Mesendoderm (in vitro differentiated cells): ENCODE measurements at regions not wholly inside any gene's neighbourhood (a gene's known extent, or its start where the extent isn't known, plus 50 kb on each side); places are given as distances from the start of the nearest gene placed in this dataset.

ENCODE experiments used
- DNase-seq: peaks from one replicate; pipeline ENCODE4 v3.0.0; 2013
- H2AK5ac ChIP-seq: 2 replicates; pipeline ENCODE4 v1.6.1; 2013; ENCODE audit warnings: low read length, inconsistent platforms
- H2BK120ac ChIP-seq: 2 replicates; pipeline ENCODE4 v1.6.1; 2013; ENCODE audit warnings: low read depth, mild to moderate bottlenecking, low read length, moderate library complexity, mixed read lengths
- H2BK15ac ChIP-seq: replicated peaks from 2 replicates; pipeline ENCODE4 v1.6.1; 2013; ENCODE audit warnings: low read depth, mild to moderate bottlenecking, moderate library complexity
- H2BK5ac ChIP-seq: 2 replicates; pipeline ENCODE4 v1.6.1; 2013; ENCODE audit warnings: low read length, inconsistent platforms
- H3K18ac ChIP-seq: 2 replicates; pipeline ENCODE4 v1.6.1; 2013; ENCODE audit warnings: mild to moderate bottlenecking, low read length, mixed read lengths
- H3K23ac ChIP-seq: one replicate; pipeline ENCODE4 v1.6.1; 2013; ENCODE audit warnings: low read length
- H3K27ac ChIP-seq: 2 replicates; pipeline ENCODE4 v1.5.1; 2013; ENCODE audit warnings: low read depth, mild to moderate bottlenecking, inconsistent platforms, low read length, moderate library complexity
- H3K27me3 ChIP-seq: 2 replicates; pipeline ENCODE4 v1.6.1; 2013; ENCODE audit warnings: low read length, control low read depth, mild to moderate bottlenecking, inconsistent platforms; ENCODE audit not compliant: insufficient read depth, poor library complexity
- H3K36me3 ChIP-seq: 2 replicates; pipeline ENCODE4 v1.6.1; 2013; ENCODE audit warnings: low read length, inconsistent platforms; ENCODE audit not compliant: control insufficient read depth, insufficient read depth
- H3K4ac ChIP-seq: one replicate; pipeline ENCODE4 v1.6.1; 2013; ENCODE audit warnings: low read depth, mild to moderate bottlenecking, low read length, moderate library complexity
- H3K4me1 ChIP-seq: 2 replicates; pipeline ENCODE4 v1.6.1; 2013; ENCODE audit warnings: low read depth, low read length, inconsistent platforms; ENCODE audit not compliant: control insufficient read depth
- H3K4me2 ChIP-seq: 2 replicates; pipeline ENCODE4 v1.6.1; 2013; ENCODE audit warnings: low read length
- H3K4me3 ChIP-seq: 2 replicates; pipeline ENCODE4 v1.5.1; 2013; ENCODE audit warnings: mild to moderate bottlenecking, low read length
- H3K56ac ChIP-seq: one replicate; pipeline ENCODE4 v1.6.1; 2013; ENCODE audit warnings: low read length
- H3K79me1 ChIP-seq: 2 replicates; pipeline ENCODE4 v1.6.1; 2013; ENCODE audit warnings: low read length, inconsistent platforms
- H3K79me2 ChIP-seq: 2 replicates; pipeline ENCODE4 v1.6.1; 2013; ENCODE audit warnings: mild to moderate bottlenecking, low read length; ENCODE audit not compliant: control insufficient read depth, insufficient read depth
- H3K9ac ChIP-seq: 2 replicates; pipeline ENCODE4 v1.6.1; 2013; ENCODE audit warnings: low read length, inconsistent platforms
- H4K5ac ChIP-seq: one replicate; pipeline ENCODE4 v1.6.1; 2013; ENCODE audit warnings: low read length
- H4K8ac ChIP-seq: one replicate; pipeline ENCODE4 v1.6.1; 2013; ENCODE audit warnings: low read depth, mild to moderate bottlenecking, control low read depth, low read length, moderate library complexity
- whole genome bisulfite sequencing: extraction: QIAGEN DNeasy Blood & Tissue Kit; methylation state at CpG from one replicate; pipeline ENCODE4 v1.1.7; 2013; ENCODE audit warnings: low lambda C conversion rate, missing lambda C conversion rate; ENCODE audit not compliant: insufficient coverage; ENCODE audit errors: extremely low coverage; 5-methylcytosine and 5-hydroxymethylcytosine counted together

GRCh38 chr14:82724316-82724715, 1190.7 kb upstream of the SEL1L start:
- Histone ChIP-seq H3K4me2 (no peak overlapping the region), H3K36me3 (no peaks in the 10 kb centered on the region), H2BK120ac (no peak overlapping the region), H3K4ac (no peak overlapping the region), H3K23ac (no peak overlapping the region), H3K4me1 (no peaks in the 10 kb centered on the region), H4K8ac (no peak overlapping the region), H3K56ac (no peak overlapping the region), H3K27me3 (no peaks in the 10 kb centered on the region), H3K27ac (no peak overlapping the region), H3K4me3 (no peak overlapping the region), H2BK15ac (no peak overlapping the region), H3K79me1 (no peaks in the 10 kb centered on the region), H3K18ac (no peak overlapping the region), H4K5ac (no peak overlapping the region), H2BK5ac (no peak overlapping the region), H3K79me2 (no peaks in the 10 kb centered on the region), H3K9ac (no peak overlapping the region), H2AK5ac (no peak overlapping the region)
- no CpG with 5 or more reads among the region's 2 CpGs for WGBS
- no peak for DNase-seq

GRCh38 chr14:82725213-82725612, 1191.6 kb upstream of the SEL1L start:
- Histone ChIP-seq H3K9ac (no peak overlapping the region), H3K23ac (no peak overlapping the region), H3K56ac (no peak overlapping the region), H2BK120ac (no peak overlapping the region), H3K27ac (no peak overlapping the region), H3K79me1 (no peaks in the 10 kb centered on the region), H3K4me3 (no peak overlapping the region), H3K4ac (no peak overlapping the region), H3K27me3 (no peaks in the 10 kb centered on the region), H2AK5ac (no peak overlapping the region), H3K18ac (no peak overlapping the region), H4K8ac (no peak overlapping the region), H3K4me1 (no peaks in the 10 kb centered on the region), H3K79me2 (no peaks in the 10 kb centered on the region), H4K5ac (no peak overlapping the region), H2BK5ac (no peak overlapping the region), H3K36me3 (no peaks in the 10 kb centered on the region), H2BK15ac (no peak overlapping the region), H3K4me2 (no peak overlapping the region)
- DNase-seq: no peak

- no peak overlapping the region for H2BK5ac ChIP-seq
- no peak overlapping the region for H2BK120ac ChIP-seq
- H4K5ac ChIP-seq: no peak overlapping the region
- no peaks in the 10 kb centered on the region for H3K27me3 ChIP-seq
- no peaks in the 10 kb centered on the region for H3K79me1 ChIP-seq
- H3K36me3 ChIP-seq: no peaks in the 10 kb centered on the region
- H3K9ac ChIP-seq: no peak overlapping the region
- H3K27ac ChIP-seq: no peak overlapping the region
- no peak overlapping the region for H3K4ac ChIP-seq
- WGBS: no CpG with 5 or more reads among the region's 4 CpGs
- no peaks in the 10 kb centered on the region for H3K4me1 ChIP-seq
- DNase-seq: no peak
- no peak overlapping the region for H3K4me3 ChIP-seq
- H2AK5ac ChIP-seq: no peak overlapping the region
- no peak overlapping the region for H3K56ac ChIP-seq
- H3K23ac ChIP-seq: no peak overlapping the region
- H4K8ac ChIP-seq: no peak overlapping the region
- no peak overlapping the region for H3K4me2 ChIP-seq
- no peak overlapping the region for H2BK15ac ChIP-seq
- H3K18ac ChIP-seq: no peak overlapping the region
- no peaks in the 10 kb centered on the region for H3K79me2 ChIP-seq
These were observed 1197.9 kb upstream of the SEL1L start for GRCh38 chr14:82731526-82731925.

GRCh38 chr14:82740547-82740946, 1206.9 kb upstream of the SEL1L start:
- H2BK15ac ChIP-seq: no peak overlapping the region
- H2AK5ac ChIP-seq: no peak overlapping the region
- H2BK5ac ChIP-seq: no peak overlapping the region
- no peak for DNase-seq
- no peaks in the 10 kb centered on the region for H3K27me3 ChIP-seq
- H3K79me1 ChIP-seq: no peaks in the 10 kb centered on the region
- no peak overlapping the region for H3K9ac ChIP-seq
- H3K18ac ChIP-seq: no peak overlapping the region
- no peak overlapping the region for H3K27ac ChIP-seq
- no peak overlapping the region for H3K23ac ChIP-seq
- H3K4me3 ChIP-seq: no peak overlapping the region
- no peaks in the 10 kb centered on the region for H3K4me1 ChIP-seq
- no peak overlapping the region for H4K8ac ChIP-seq
- no peak overlapping the region for H3K56ac ChIP-seq
- H4K5ac ChIP-seq: no peak overlapping the region
- no peaks in the 10 kb centered on the region for H3K79me2 ChIP-seq
- no peak overlapping the region for H3K4me2 ChIP-seq
- H2BK120ac ChIP-seq: no peak overlapping the region
- H3K4ac ChIP-seq: no peak overlapping the region
- H3K36me3 ChIP-seq: no peaks in the 10 kb centered on the region
- WGBS: no CpG with 5 or more reads among the region's 4 CpGs

GRCh38 chr14:82755476-82755875, 1221.8 kb upstream of the SEL1L start:
- Histone ChIP-seq H3K36me3 (no peaks in the 10 kb centered on the region), H3K27me3 (no peaks in the 10 kb centered on the region), H2BK15ac (no peak overlapping the region), H2AK5ac (no peak overlapping the region), H3K27ac (no peak overlapping the region), H3K23ac (no peak overlapping the region), H3K18ac (no peak overlapping the region), H3K4me3 (no peak overlapping the region), H3K4me1 (no peaks in the 10 kb centered on the region), H3K79me1 (no peaks in the 10 kb centered on the region), H3K4me2 (no peak overlapping the region), H4K5ac (no peak overlapping the region), H2BK120ac (no peak overlapping the region), H3K79me2 (no peaks in the 10 kb centered on the region), H3K9ac (no peak overlapping the region), H3K56ac (no peak overlapping the region), H2BK5ac (no peak overlapping the region), H3K4ac (no peak overlapping the region), H4K8ac (no peak overlapping the region)
- no CpG with 5 or more reads among the region's 3 CpGs for WGBS
- no peak for DNase-seq

GRCh38 chr14:82755923-82756322, 1222.3 kb upstream of the SEL1L start:
- no peaks in the 10 kb centered on the region for H3K79me1 ChIP-seq
- H3K4me1 ChIP-seq: no peaks in the 10 kb centered on the region
- no peak for DNase-seq
- no peak overlapping the region for H2AK5ac ChIP-seq
- H2BK15ac ChIP-seq: no peak overlapping the region
- H3K23ac ChIP-seq: no peak overlapping the region
- no peak overlapping the region for H4K8ac ChIP-seq
- no peak overlapping the region for H2BK5ac ChIP-seq
- H3K9ac ChIP-seq: no peak overlapping the region
- no peaks in the 10 kb centered on the region for H3K79me2 ChIP-seq
- H3K18ac ChIP-seq: no peak overlapping the region
- H4K5ac ChIP-seq: no peak overlapping the region
- no peak overlapping the region for H3K4ac ChIP-seq
- no peak overlapping the region for H3K4me2 ChIP-seq
- H3K4me3 ChIP-seq: no peak overlapping the region
- WGBS: no CpG with 5 or more reads among the region's 1 CpG
- H3K27ac ChIP-seq: no peak overlapping the region
- no peaks in the 10 kb centered on the region for H3K27me3 ChIP-seq
- no peak overlapping the region for H2BK120ac ChIP-seq
- H3K56ac ChIP-seq: no peak overlapping the region
- no peaks in the 10 kb centered on the region for H3K36me3 ChIP-seq
